HL-60 (cell line): ENCODE measurements at regions not wholly inside any gene's neighbourhood (a gene's known extent, or its start where the extent isn't known, plus 50 kb on each side); places are given as distances from the start of the nearest gene placed in this dataset.

ENCODE experiments used
- DNase-seq, 2 experiments: peaks; one replicate each; pipeline ENCODE4 v3.0.0-alpha.2; 2010 to 2020; ENCODE audit warnings: low read depth in 1 of 2, low spot score in 1 of 2
- H3K27ac ChIP-seq: fragments of 250-450 bp; sonication (Bioruptor Pico); replicated peaks from 2 replicates; pipeline ENCODE4 v1.5.1; 2020; ENCODE audit warnings: mild to moderate bottlenecking, moderate library complexity
- H3K27me3 ChIP-seq: fragments of 250-450 bp; sonication (Bioruptor Pico); 2 replicates; pipeline ENCODE4 v1.5.1; 2021; ENCODE audit warnings: mild to moderate bottlenecking, moderate library complexity; ENCODE audit not compliant: insufficient read depth, poor library complexity, severe bottlenecking
- H3K4me3 ChIP-seq: replicated peaks from 2 replicates; pipeline ENCODE4 v1.5.1; 2011; ENCODE audit warnings: mild to moderate bottlenecking, control low read depth, low read length; ENCODE audit not compliant: insufficient read depth
- GABPA ChIP-seq: IDR thresholded peaks from 2 replicates; pipeline ENCODE4 v1.6.1; 2012; ENCODE audit warnings: low read depth
- POLR2AphosphoS5 ChIP-seq: IDR thresholded peaks from 2 replicates; pipeline ENCODE4 v1.6.1; 2012; ENCODE audit warnings: low read depth
- SPI1 ChIP-seq: IDR thresholded peaks from 2 replicates; pipeline ENCODE4 v1.6.1; 2012; ENCODE audit warnings: low read depth, mild to moderate bottlenecking, borderline replicate concordance
- TF ChIP-seq, protein P1 (sequence below): IDR thresholded peaks from 2 replicates; pipeline ENCODE4 v1.6.1; 2012; ENCODE audit warnings: low read depth; ENCODE audit not compliant: insufficient replicate concordance
- TF ChIP-seq, protein P2 (sequence below): IDR thresholded peaks from one replicate; pipeline ENCODE4 v1.5.1; 2011; ENCODE audit warnings: low read length, control low read depth, inconsistent platforms; ENCODE audit not compliant: insufficient read depth

DNA sequence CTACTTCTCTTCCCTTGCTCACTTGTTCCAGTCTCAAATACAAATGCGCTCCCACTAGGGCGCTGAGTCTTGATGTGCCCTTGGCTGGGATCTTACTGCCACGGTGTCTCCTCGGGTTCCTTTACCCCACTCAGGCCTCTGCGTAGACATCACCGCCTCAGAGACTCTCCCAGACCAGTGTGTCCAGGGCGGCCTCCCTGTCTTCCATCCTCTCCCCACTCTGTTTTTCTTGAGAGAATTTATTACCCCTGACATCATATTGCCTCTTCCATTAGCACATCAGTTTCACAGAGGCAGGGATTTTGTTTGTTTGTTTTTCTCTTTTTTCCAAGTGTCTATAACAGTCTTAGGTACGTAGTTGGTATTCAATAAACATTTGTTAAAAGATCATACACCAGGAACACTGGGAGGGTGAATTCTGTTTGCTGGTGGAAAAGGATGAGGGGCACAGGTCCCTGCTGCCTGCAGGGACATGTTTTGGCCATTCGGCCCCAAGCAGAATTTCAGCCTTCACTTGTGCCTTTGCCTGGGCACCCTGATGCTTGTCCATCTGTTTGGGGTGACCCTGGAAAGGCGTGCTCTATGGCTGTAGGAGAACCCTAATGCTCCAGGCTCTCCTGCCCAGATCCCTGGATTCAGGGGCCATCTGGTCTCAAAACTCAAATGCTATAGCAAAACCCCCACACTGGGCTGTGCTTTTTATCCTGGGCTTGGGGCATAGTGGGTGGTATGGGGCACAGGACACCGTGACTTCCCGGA, 55.0 kb downstream of the RPL37A start:
- no peak for DNase-seq
- H3K27me3 ChIP-seq: no peaks in the 10 kb centered on the region

DNA sequence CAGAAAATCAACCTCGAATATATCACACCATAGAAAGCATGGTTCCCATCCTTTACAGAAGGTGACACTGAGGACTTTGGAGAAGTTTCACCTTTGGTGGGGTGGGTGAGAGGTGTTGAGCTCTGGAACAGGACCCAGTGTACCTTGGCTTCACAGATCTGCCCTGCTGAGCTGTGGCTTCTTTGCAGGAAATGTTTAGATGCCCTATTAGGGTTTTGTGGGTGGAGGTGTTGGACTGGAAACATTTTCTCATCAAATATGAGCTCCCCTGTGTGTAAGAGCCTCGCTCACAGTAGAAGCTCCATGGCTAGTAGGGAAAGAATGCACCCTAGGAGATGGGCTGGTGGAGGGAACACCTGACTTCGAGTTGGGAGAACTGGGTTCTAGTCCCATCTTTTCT, 55.6 kb downstream of the RPL37A start:
- H3K27me3 ChIP-seq: no peaks in the 10 kb centered on the region
- H3K27ac ChIP-seq: no peak overlapping the region
- TF ChIP-seq GABPA: no peak
- TF ChIP-seq, protein P1, sequence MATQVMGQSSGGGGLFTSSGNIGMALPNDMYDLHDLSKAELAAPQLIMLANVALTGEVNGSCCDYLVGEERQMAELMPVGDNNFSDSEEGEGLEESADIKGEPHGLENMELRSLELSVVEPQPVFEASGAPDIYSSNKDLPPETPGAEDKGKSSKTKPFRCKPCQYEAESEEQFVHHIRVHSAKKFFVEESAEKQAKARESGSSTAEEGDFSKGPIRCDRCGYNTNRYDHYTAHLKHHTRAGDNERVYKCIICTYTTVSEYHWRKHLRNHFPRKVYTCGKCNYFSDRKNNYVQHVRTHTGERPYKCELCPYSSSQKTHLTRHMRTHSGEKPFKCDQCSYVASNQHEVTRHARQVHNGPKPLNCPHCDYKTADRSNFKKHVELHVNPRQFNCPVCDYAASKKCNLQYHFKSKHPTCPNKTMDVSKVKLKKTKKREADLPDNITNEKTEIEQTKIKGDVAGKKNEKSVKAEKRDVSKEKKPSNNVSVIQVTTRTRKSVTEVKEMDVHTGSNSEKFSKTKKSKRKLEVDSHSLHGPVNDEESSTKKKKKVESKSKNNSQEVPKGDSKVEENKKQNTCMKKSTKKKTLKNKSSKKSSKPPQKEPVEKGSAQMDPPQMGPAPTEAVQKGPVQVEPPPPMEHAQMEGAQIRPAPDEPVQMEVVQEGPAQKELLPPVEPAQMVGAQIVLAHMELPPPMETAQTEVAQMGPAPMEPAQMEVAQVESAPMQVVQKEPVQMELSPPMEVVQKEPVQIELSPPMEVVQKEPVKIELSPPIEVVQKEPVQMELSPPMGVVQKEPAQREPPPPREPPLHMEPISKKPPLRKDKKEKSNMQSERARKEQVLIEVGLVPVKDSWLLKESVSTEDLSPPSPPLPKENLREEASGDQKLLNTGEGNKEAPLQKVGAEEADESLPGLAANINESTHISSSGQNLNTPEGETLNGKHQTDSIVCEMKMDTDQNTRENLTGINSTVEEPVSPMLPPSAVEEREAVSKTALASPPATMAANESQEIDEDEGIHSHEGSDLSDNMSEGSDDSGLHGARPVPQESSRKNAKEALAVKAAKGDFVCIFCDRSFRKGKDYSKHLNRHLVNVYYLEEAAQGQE: no peak
- TF ChIP-seq SPI1: no peak
- TF ChIP-seq POLR2AphosphoS5: no peak
- TF ChIP-seq, protein P2, sequence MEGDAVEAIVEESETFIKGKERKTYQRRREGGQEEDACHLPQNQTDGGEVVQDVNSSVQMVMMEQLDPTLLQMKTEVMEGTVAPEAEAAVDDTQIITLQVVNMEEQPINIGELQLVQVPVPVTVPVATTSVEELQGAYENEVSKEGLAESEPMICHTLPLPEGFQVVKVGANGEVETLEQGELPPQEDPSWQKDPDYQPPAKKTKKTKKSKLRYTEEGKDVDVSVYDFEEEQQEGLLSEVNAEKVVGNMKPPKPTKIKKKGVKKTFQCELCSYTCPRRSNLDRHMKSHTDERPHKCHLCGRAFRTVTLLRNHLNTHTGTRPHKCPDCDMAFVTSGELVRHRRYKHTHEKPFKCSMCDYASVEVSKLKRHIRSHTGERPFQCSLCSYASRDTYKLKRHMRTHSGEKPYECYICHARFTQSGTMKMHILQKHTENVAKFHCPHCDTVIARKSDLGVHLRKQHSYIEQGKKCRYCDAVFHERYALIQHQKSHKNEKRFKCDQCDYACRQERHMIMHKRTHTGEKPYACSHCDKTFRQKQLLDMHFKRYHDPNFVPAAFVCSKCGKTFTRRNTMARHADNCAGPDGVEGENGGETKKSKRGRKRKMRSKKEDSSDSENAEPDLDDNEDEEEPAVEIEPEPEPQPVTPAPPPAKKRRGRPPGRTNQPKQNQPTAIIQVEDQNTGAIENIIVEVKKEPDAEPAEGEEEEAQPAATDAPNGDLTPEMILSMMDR: no peak

More for the DNA sequence above, 55.0 kb downstream of the RPL37A start:
- TF ChIP-seq, protein P1: no peak
- no peak for TF ChIP-seq SPI1
- TF ChIP-seq POLR2AphosphoS5: no peak
- Histone ChIP-seq H3K4me3 (no peak overlapping the region), H3K27ac (no peak overlapping the region)

DNA sequence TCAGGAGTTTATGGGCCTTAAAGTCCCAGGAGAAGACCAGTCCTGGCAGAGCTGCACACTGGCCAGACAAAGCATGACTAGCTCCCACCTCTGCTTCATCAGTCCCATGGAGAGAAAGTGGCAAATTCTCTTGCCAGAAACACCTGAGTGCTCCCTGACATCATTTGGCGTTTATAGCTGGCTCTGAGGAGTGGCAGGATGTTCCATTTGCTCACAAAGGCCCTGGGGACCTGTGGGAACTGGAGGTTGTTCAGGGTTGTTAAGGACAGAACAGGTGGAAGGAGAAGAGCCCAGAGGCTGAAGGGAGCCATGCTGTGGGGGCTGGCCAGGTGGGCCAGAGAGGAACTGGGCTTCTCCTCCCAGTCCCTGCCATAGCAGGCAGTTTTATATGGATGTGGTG, 56.1 kb downstream of the RPL37A start:
- Histone ChIP-seq H3K27me3 (no peaks in the 10 kb centered on the region), H3K4me3 (no peak overlapping the region), H3K27ac (no peak overlapping the region)
- DNase-seq: no peak
- TF ChIP-seq POLR2AphosphoS5 (no peak), SPI1 (no peak), GABPA (no peak)
- TF ChIP-seq, protein P2: no peak
- TF ChIP-seq, protein P1: no peak

More for the DNA sequence above, 55.6 kb downstream of the RPL37A start:
- DNase-seq: no peak
- H3K4me3 ChIP-seq: no peak overlapping the region
